CD4-positive, alpha-beta T cell treated with Interleukin-21 for 1 hour (primary cell): ENCODE measurements at regions not wholly inside any gene's neighbourhood (a gene's known extent, or its start where the extent isn't known, plus 50 kb on each side); places are given as distances from the start of the nearest gene placed in this dataset.
"Not testable (repeated sequence)": the region's sequence is repeated elsewhere in the genome, so short reads cannot be mapped to it uniquely, and the experiment has no call there.

Experiments
- DNase-seq: peaks from one replicate; pipeline ENCODE4 v3.0.0-alpha.2; 2020

- DNase-seq, result no peak
Measured at GRCh38 chr20:19874040-19874727, 116.1 kb downstream of the RIN2 start.

GRCh38 chr20:19875376-19876221 lies 117.5 kb downstream of the RIN2 start:
- DNase-seq, result no peak

- DNase-seq, result no peak
Measured at GRCh38 chr20:19876828-19877460, 118.9 kb downstream of the RIN2 start.

- DNase-seq, result not testable (repeated sequence)
Measured at GRCh38 chr20:19879874-19880255, 121.8 kb downstream of the RIN2 start.

- DNase-seq, result no peak
Measured at GRCh38 chr20:19880256-19881079, 122.4 kb downstream of the RIN2 start.

GRCh38 chr20:19881080-19881840 lies 123.2 kb downstream of the RIN2 start:
- DNase-seq, result no peak

GRCh38 chr20:19881990-19882389 lies 123.9 kb downstream of the RIN2 start:
- DNase-seq, result no peak

GRCh38 chr20:19882446-19882845 lies 124.4 kb downstream of the RIN2 start:
- DNase-seq, result no peak

GRCh38 chr20:19883501-19883900 lies 125.4 kb downstream of the RIN2 start:
- no peak for DNase-seq

- no peak for DNase-seq
Measured at GRCh38 chr20:19885594-19885938, 127.5 kb downstream of the RIN2 start.

GRCh38 chr20:19885939-19886660 lies 128.0 kb downstream of the RIN2 start:
- DNase-seq, result no peak

- no peak for DNase-seq
Measured at GRCh38 chr20:19886661-19887288, 128.7 kb downstream of the RIN2 start.

- no peak for DNase-seq
Measured at GRCh38 chr20:19887556-19888268, 129.4 kb upstream of the NAA20 start.

GRCh38 chr20:19888269-19888671 lies 128.9 kb upstream of the NAA20 start:
- DNase-seq, result no peak

- no peak for DNase-seq
Measured at GRCh38 chr20:19889011-19889953, 127.9 kb upstream of the NAA20 start.

GRCh38 chr20:19890445-19891051 lies 126.6 kb upstream of the NAA20 start:
- no peak for DNase-seq

GRCh38 chr20:19893356-19893755 lies 123.8 kb upstream of the NAA20 start:
- no peak for DNase-seq

- DNase-seq, result no peak
Measured at GRCh38 chr20:19895761-19896160, 121.4 kb upstream of the NAA20 start.

GRCh38 chr20:19897891-19898290 lies 119.3 kb upstream of the NAA20 start:
- DNase-seq, result no peak
